HCT116 (cell line): ENCODE measurements at regions not wholly inside any gene's neighbourhood (a gene's known extent, or its start where the extent isn't known, plus 50 kb on each side); places are given as distances from the start of the nearest gene placed in this dataset.

ENCODE experiments used
- ATAC-seq: fragments of 200-7000 bp; cut with Tn5 transposase; 2 replicates; pipeline ENCODE4 v1.9.1; 2020; ENCODE audit warnings: mild to moderate bottlenecking, moderate library complexity
- BruUV-seq: library from RNA; stranded (reverse); fragments of 400-500 nt; replicated peaks from 2 replicates; lab custom pipeline; 2021; lab: Mats Ljungman, UMichigan
- CTCF ChIA-PET: fragments of 300-600 bp; sonication (Branson Sonifier 250); formaldehyde crosslinking; loops from one replicate; lab custom pipeline; 2021; ENCODE audit warnings: antibody characterized with exemption; lab: Charles Lee
- POLR2A ChIA-PET: fragments of 300-600, 350-600 bp; sonication (Branson Sonifier 250); formaldehyde crosslinking; loops from one replicate; lab custom pipeline; 2021; ENCODE audit warnings: antibody characterized with exemption; lab: Charles Lee
- RAD21 ChIA-PET, 2 experiments: fragments of 300-600 bp; sonication (Branson Sonifier 250); formaldehyde crosslinking; loops; one replicate each; lab custom pipeline; 2023; ENCODE audit warnings: low total read pairs in 2 of 2; ENCODE audit not compliant: uncharacterized antibody in 2 of 2, unreplicated experiment in 2 of 2, low non-redundant PET in 1 of 2; lab: Charles Lee
- DNase-seq: peaks from one replicate; pipeline ENCODE4 v3.0.0-alpha.2; 2010; ENCODE audit warnings: low read depth, low spot score
- H2AFZ ChIP-seq: fragments of 200-600 bp; shearing (Covaris generic), sonication (generic); 2 replicates; pipeline ENCODE4 v1.6.1; 2017; ENCODE audit warnings: low read depth, mixed run types, mixed read lengths, antibody characterized with exemption, low read length; ENCODE audit not compliant: poor library complexity, severe bottlenecking
- H3K27ac ChIP-seq: 2 replicates; pipeline ENCODE4 v1.5.1; 2012; ENCODE audit warnings: low read depth, low read length
- H3K27me3 ChIP-seq: fragments of 200-600 bp; sonication (generic); 2 replicates; pipeline ENCODE4 v1.6.1; 2016; ENCODE audit warnings: mixed run types, low read length, mixed read lengths; ENCODE audit not compliant: insufficient read depth
- H3K36me3 ChIP-seq, 2 experiments: fragments of 200-500 bp in 1 of 2; fragments of 200-600 bp in 1 of 2; sonication (Bioruptor generic) in 1 of 2; sonication (generic) in 1 of 2; 2 replicates each; pipeline versions ENCODE4 v1.5.1 to v1.6.1; 2014 to 2016; ENCODE audit warnings: low read length in 2 of 2, inconsistent platforms in 1 of 2, mixed read lengths in 1 of 2, mixed run types in 1 of 2; ENCODE audit not compliant: insufficient read depth in 2 of 2, control insufficient read depth in 1 of 2
- H3K4me1 ChIP-seq, 2 experiments: fragments of 200-600 bp in 1 of 2; sonication (generic) in 1 of 2; 2 replicates each; pipeline versions ENCODE4 v1.5.1 to v1.6.1; 2012 to 2017; ENCODE audit warnings: low read length in 2 of 2, inconsistent platforms in 1 of 2, mild to moderate bottlenecking in 1 of 2, mixed read lengths in 1 of 2, mixed run types in 1 of 2, moderate library complexity in 1 of 2; ENCODE audit not compliant: insufficient read depth in 2 of 2, control insufficient read depth in 1 of 2
- H3K4me2 ChIP-seq: fragments of 200-600 bp; sonication (generic); 2 replicates; pipeline ENCODE4 v1.6.1; 2017; ENCODE audit warnings: mixed run types, low read length, mixed read lengths
- H3K4me3 ChIP-seq, 2 experiments: fragments of 200-600 bp in 1 of 2; sonication (generic) in 1 of 2; replicated peaks in 1 of 2; 2 replicates each; pipeline ENCODE4 v1.5.1; 2011 to 2016; ENCODE audit warnings: low read length in 2 of 2, control low read depth in 1 of 2, low read depth in 1 of 2, mild to moderate bottlenecking in 1 of 2, mixed read lengths in 1 of 2, mixed run types in 1 of 2
- H3K79me2 ChIP-seq: fragments of 200-600 bp; sonication (generic); 2 replicates; pipeline ENCODE4 v1.6.1; 2017; ENCODE audit warnings: mild to moderate bottlenecking, mixed run types, low read length, moderate library complexity, mixed read lengths; ENCODE audit not compliant: insufficient read depth
- H3K9ac ChIP-seq: fragments of 200-600 bp; sonication (generic); 2 replicates; pipeline ENCODE4 v1.6.1; 2016; ENCODE audit warnings: low read length, mixed read lengths
- H3K9me2 ChIP-seq: fragments of 200-600 bp; sonication (generic), shearing (Covaris generic); 2 replicates; pipeline ENCODE4 v1.6.1; 2017; ENCODE audit warnings: mixed run types, mild to moderate bottlenecking, moderate library complexity; ENCODE audit not compliant: insufficient read depth
- H3K9me3 ChIP-seq, 2 experiments: fragments of 200-500 bp in 1 of 2; fragments of 200-600 bp in 1 of 2; sonication (Bioruptor generic) in 1 of 2; sonication (generic) in 1 of 2; 2 replicates each; pipeline ENCODE4 v1.6.1; 2014 to 2017; ENCODE audit warnings: low read length in 2 of 2, mixed read lengths in 2 of 2, inconsistent platforms in 1 of 2, low read depth in 1 of 2, mild to moderate bottlenecking in 1 of 2, mixed run types in 1 of 2, moderate library complexity in 1 of 2; ENCODE audit not compliant: control insufficient read depth in 1 of 2, insufficient read depth in 1 of 2
- H4K20me1 ChIP-seq: fragments of 200-600 bp; sonication (generic), shearing (Covaris generic); 2 replicates; pipeline ENCODE4 v1.6.1; 2017; ENCODE audit warnings: mixed run types, mild to moderate bottlenecking, moderate library complexity; ENCODE audit not compliant: insufficient read depth
- CBX3 ChIP-seq: IDR thresholded peaks from 2 replicates; pipeline ENCODE4 v1.6.1; 2012; ENCODE audit warnings: low read depth
- CEBPB ChIP-seq: IDR thresholded peaks from 2 replicates; pipeline ENCODE4 v1.6.1; 2012; ENCODE audit warnings: low read depth
- CTCF ChIP-seq, 3 experiments: fragments of 200-600 bp in 1 of 3; sonication (generic) in 1 of 3; IDR thresholded peaks in 2 of 3; conservative IDR thresholded peaks in 1 of 3; 2 replicates each; pipeline ENCODE4 v1.5.1; 2012 to 2017; ENCODE audit warnings: low read depth in 2 of 3, low read length in 2 of 3, antibody characterized with exemption in 1 of 3, borderline replicate concordance in 1 of 3, control low read depth in 1 of 3, mild to moderate bottlenecking in 1 of 3, mixed read lengths in 1 of 3, mixed run types in 1 of 3, moderate library complexity in 1 of 3; ENCODE audit not compliant: insufficient read depth in 1 of 3
- EGR1 ChIP-seq: IDR thresholded peaks from 2 replicates; pipeline ENCODE4 v1.6.1; 2012; ENCODE audit warnings: low read depth
- ELF1 ChIP-seq: IDR thresholded peaks from 2 replicates; pipeline ENCODE4 v1.6.1; 2012; ENCODE audit warnings: low read depth, borderline replicate concordance
- EZH2phosphoT487 ChIP-seq: fragments of 200-600 bp; IDR thresholded peaks from 2 replicates; pipeline ENCODE4 v1.6.1; 2018; ENCODE audit warnings: antibody characterized with exemption, borderline replicate concordance
- FOSL1 ChIP-seq: IDR thresholded peaks from 2 replicates; pipeline ENCODE4 v1.6.1; 2012; ENCODE audit warnings: low read depth
- MAX ChIP-seq: IDR thresholded peaks from 2 replicates; pipeline ENCODE4 v1.6.1; 2012
- POLR2A ChIP-seq: IDR thresholded peaks from 2 replicates; pipeline ENCODE4 v1.7.0; 2011; ENCODE audit warnings: borderline replicate concordance; ENCODE audit not compliant: insufficient read depth, insufficient read length; ENCODE audit errors: extremely low read depth
- POLR2AphosphoS5 ChIP-seq: IDR thresholded peaks from 2 replicates; pipeline ENCODE4 v1.6.1; 2011; ENCODE audit warnings: mild to moderate bottlenecking, low read depth, low read length, moderate library complexity
- REST ChIP-seq: IDR thresholded peaks from 2 replicates; pipeline ENCODE4 v1.6.1; 2012; ENCODE audit warnings: low read depth
- SIN3A ChIP-seq: IDR thresholded peaks from 2 replicates; pipeline ENCODE4 v1.6.1; 2012; ENCODE audit warnings: low read depth
- SP1 ChIP-seq: IDR thresholded peaks from 2 replicates; pipeline ENCODE4 v1.6.1; 2012; ENCODE audit warnings: low read depth
- SRF ChIP-seq: IDR thresholded peaks from 2 replicates; pipeline ENCODE4 v1.6.1; 2012; ENCODE audit warnings: low read depth
- TCF7L2 ChIP-seq: IDR thresholded peaks from 2 replicates; pipeline ENCODE4 v1.7.0; 2011; ENCODE audit warnings: borderline replicate concordance, inconsistent platforms; ENCODE audit not compliant: insufficient read depth, insufficient read length; ENCODE audit errors: extremely low read depth
- ZFX ChIP-seq: fragments of 450-650 bp; IDR thresholded peaks from 2 replicates; pipeline ENCODE4 v1.6.1; 2017
- intact Hi-C: fragments of 100-400 bp; cut with micrococcal nuclease; formaldehyde crosslinking; loops from 2 replicates; pipeline ENCODE4 v1.10.0; 2022
- TF ChIP-seq, protein P1 (sequence below): IDR thresholded peaks from 2 replicates; pipeline ENCODE4 v1.6.1; 2011; ENCODE audit warnings: mild to moderate bottlenecking, low read length, moderate library complexity; ENCODE audit not compliant: insufficient replicate concordance; ENCODE audit errors: extremely low read depth
- TF ChIP-seq, protein P2 (sequence below): IDR thresholded peaks from 2 replicates; pipeline ENCODE4 v1.6.1; 2012

DNA sequence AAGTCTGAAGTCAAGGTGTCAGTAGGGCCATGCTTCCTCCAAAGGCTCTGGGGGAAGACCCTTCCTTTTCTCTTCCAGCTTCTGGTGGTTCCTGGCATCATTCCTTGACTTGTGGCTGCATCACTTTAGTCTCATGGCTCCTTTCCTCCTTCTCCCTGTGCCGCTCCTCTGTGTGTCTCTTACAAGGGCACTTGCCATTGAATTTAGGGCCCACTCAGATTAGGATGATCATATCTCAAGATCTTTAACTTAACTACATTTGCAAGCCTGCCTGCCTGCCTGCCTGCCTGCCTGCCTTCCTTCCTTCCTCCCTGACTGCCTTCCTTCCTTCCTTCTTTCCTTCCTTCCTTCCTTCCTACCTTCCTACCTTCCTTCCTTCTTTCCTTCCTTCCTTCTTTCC lies 89.7 kb upstream of the MPHOSPH6 start:
- Histone ChIP-seq H3K36me3 (no peaks in the 10 kb centered on the region), H3K9me2 (no peaks in the 10 kb centered on the region), H3K9ac (no peak overlapping the region), H3K27ac (no peak overlapping the region), H3K27me3 (peaks cover 76% of the 10 kb centered on the region), H3K79me2 (no peaks in the 10 kb centered on the region), H4K20me1 (no peaks in the 10 kb centered on the region), H2AFZ (no peak overlapping the region), H3K9me3 (no peaks in the 10 kb centered on the region), H3K4me2 (no peak overlapping the region), H3K4me1 (no peaks in the 10 kb centered on the region)
- CTCF ChIA-PET = no interaction called here
- BruUV-seq = no TSS peak
- RAD21 ChIA-PET = no interaction called here
- no peak for ATAC-seq
- no peak for DNase-seq
- intact Hi-C loops = no loop called here
- no peak for TF ChIP-seq SIN3A
- no peak for TF ChIP-seq POLR2AphosphoS5
- no peak for TF ChIP-seq EGR1
- TF ChIP-seq, protein P1, sequence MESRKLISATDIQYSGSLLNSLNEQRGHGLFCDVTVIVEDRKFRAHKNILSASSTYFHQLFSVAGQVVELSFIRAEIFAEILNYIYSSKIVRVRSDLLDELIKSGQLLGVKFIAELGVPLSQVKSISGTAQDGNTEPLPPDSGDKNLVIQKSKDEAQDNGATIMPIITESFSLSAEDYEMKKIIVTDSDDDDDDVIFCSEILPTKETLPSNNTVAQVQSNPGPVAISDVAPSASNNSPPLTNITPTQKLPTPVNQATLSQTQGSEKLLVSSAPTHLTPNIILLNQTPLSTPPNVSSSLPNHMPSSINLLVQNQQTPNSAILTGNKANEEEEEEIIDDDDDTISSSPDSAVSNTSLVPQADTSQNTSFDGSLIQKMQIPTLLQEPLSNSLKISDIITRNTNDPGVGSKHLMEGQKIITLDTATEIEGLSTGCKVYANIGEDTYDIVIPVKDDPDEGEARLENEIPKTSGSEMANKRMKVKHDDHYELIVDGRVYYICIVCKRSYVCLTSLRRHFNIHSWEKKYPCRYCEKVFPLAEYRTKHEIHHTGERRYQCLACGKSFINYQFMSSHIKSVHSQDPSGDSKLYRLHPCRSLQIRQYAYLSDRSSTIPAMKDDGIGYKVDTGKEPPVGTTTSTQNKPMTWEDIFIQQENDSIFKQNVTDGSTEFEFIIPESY = no peak
- no peak for TF ChIP-seq ELF1
- TF ChIP-seq TCF7L2 = no peak
- no peak for TF ChIP-seq SP1
- TF ChIP-seq ZFX = no peak
- no peak for TF ChIP-seq REST
- TF ChIP-seq CBX3 = no peak
- TF ChIP-seq CEBPB = no peak
- TF ChIP-seq SRF = no peak
- TF ChIP-seq, protein P2, sequence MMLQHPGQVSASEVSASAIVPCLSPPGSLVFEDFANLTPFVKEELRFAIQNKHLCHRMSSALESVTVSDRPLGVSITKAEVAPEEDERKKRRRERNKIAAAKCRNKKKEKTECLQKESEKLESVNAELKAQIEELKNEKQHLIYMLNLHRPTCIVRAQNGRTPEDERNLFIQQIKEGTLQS = no peak
- no peak for TF ChIP-seq FOSL1
- no peak for TF ChIP-seq CTCF (IDR thresholded peaks at IDR 0.05 in 2 of 3, conservative IDR thresholded peaks at IDR 0.05 in 1 of 3; ENCODE audit: borderline replicate concordance in 1 of 3, insufficient read depth in 1 of 3, low read depth in 2 of 3, low read length in 2 of 3)
- no peak for TF ChIP-seq EZH2phosphoT487
- TF ChIP-seq POLR2A = no peak
- TF ChIP-seq MAX = no peak
- TF ChIP-seq, all 23 proteins: peak for 0
- H3K4me3 ChIP-seq = no peak overlapping the region
- POLR2A ChIA-PET = no interaction called here
